ENCODE measurements at regions not wholly inside any gene's neighbourhood (a gene's known extent, or its start where the extent isn't known, plus 50 kb on each side); places are given as distances from the start of the nearest gene placed in this dataset.

DNA sequence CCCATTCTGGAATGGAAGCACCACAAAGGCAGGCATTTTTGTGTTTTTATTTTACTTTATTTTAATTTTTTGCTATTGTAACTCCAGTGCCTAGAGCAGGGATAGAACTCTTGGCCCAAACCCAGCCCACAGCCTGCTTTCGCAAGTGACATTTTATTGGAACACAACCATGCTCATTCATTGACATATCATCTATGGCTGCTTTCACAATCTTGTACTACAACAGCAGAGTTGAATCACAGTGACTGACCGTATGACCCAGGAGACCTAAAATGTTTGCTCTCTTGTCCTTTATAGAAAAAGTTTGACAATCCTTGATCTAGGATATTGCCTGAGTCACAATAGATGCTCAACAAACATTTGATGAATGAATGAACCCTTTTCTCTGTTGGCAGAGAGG, 83.9 kb upstream of the ATP1A1 start:
- H3K4me2 ChIP-seq (ENCODE audit: low read depth, low read length), result no peak overlapping the region
- H3K79me2 ChIP-seq (ENCODE audit: insufficient read depth, low read length), result no peaks in the 10 kb centered on the region
- in situ Hi-C loops (cut with HindIII; ENCODE audit: extremely low pct_ligation_motif_present, low pct_unique_long_range_greater_than_20kb), result no loop called here
- H3K9ac ChIP-seq (ENCODE audit: insufficient read depth, low read depth, low read length), result no peak overlapping the region
- ChIA-PET CTCF (ENCODE audit: low intra/inter-chr PET ratio, low total read pairs) (no interaction called here), POLR2A (no interaction called here)
- DNase-seq (ENCODE audit: low spot score) (peak; percentile 75), ATAC-seq (no peak), FAIRE-seq (no peak)
- 0% methylated on average over 2 of the region's 2 CpGs for WGBS (ENCODE audit: low lambda C conversion rate)
- no peak overlapping the region for H3K4me3 ChIP-seq (replicated peaks in 1 of 3; ENCODE audit: insufficient read depth in 1 of 3, low read depth in 2 of 3, low read length in 3 of 3)
- BruUV-seq (replicated peaks), result no TSS peak
- H3K36me3 ChIP-seq (replicated peaks in 1 of 2; ENCODE audit: control insufficient read depth in 1 of 2, insufficient read depth in 2 of 2, low read length in 2 of 2), result no peaks in the 10 kb centered on the region
- H3K27me3 ChIP-seq (ENCODE audit: control insufficient read depth in 1 of 2, insufficient read depth in 2 of 2, low read length in 2 of 2), result peaks cover 0 to 40% of the 10 kb centered on the region in 2 experiments; a peak in 4 of 5 replicates
- H3K27ac ChIP-seq (ENCODE audit: extremely low read length, insufficient read depth, low read length), result no peak overlapping the region
- peaks cover 80% of the 10 kb centered on the region for H3K4me1 ChIP-seq (ENCODE audit: insufficient read depth, low read length)
- no peaks in the 10 kb centered on the region for H3K9me3 ChIP-seq (ENCODE audit: low read length)
- intact Hi-C loops (cut with micrococcal nuclease; ENCODE audit: unreplicated experiment), result no loop called here
- no peak overlapping the region for H2AFZ ChIP-seq (ENCODE audit: low read length)
- H4K20me1 ChIP-seq (ENCODE audit: insufficient read depth, low read length), result no peaks in the 10 kb centered on the region
- peak; percentile 71 for TF ChIP-seq CEBPG (CRISPR knock-in tag; IDR thresholded peaks at IDR 0.05)
- 0 out of 2 replicates have a peak, but pooled peaks have one; percentile 49 for TF ChIP-seq HMG20B (CRISPR knock-in tag; conservative IDR thresholded peaks at IDR 0.05)
- TF ChIP-seq FOSL2 (CRISPR knock-in tag; IDR thresholded peaks at IDR 0.05), result peak; percentile 73
- TF ChIP-seq, protein P1, sequence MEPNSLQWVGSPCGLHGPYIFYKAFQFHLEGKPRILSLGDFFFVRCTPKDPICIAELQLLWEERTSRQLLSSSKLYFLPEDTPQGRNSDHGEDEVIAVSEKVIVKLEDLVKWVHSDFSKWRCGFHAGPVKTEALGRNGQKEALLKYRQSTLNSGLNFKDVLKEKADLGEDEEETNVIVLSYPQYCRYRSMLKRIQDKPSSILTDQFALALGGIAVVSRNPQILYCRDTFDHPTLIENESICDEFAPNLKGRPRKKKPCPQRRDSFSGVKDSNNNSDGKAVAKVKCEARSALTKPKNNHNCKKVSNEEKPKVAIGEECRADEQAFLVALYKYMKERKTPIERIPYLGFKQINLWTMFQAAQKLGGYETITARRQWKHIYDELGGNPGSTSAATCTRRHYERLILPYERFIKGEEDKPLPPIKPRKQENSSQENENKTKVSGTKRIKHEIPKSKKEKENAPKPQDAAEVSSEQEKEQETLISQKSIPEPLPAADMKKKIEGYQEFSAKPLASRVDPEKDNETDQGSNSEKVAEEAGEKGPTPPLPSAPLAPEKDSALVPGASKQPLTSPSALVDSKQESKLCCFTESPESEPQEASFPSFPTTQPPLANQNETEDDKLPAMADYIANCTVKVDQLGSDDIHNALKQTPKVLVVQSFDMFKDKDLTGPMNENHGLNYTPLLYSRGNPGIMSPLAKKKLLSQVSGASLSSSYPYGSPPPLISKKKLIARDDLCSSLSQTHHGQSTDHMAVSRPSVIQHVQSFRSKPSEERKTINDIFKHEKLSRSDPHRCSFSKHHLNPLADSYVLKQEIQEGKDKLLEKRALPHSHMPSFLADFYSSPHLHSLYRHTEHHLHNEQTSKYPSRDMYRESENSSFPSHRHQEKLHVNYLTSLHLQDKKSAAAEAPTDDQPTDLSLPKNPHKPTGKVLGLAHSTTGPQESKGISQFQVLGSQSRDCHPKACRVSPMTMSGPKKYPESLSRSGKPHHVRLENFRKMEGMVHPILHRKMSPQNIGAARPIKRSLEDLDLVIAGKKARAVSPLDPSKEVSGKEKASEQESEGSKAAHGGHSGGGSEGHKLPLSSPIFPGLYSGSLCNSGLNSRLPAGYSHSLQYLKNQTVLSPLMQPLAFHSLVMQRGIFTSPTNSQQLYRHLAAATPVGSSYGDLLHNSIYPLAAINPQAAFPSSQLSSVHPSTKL (CRISPR knock-in tag; IDR thresholded peaks at IDR 0.05), result peak; percentile 72
- TF ChIP-seq, protein P2, sequence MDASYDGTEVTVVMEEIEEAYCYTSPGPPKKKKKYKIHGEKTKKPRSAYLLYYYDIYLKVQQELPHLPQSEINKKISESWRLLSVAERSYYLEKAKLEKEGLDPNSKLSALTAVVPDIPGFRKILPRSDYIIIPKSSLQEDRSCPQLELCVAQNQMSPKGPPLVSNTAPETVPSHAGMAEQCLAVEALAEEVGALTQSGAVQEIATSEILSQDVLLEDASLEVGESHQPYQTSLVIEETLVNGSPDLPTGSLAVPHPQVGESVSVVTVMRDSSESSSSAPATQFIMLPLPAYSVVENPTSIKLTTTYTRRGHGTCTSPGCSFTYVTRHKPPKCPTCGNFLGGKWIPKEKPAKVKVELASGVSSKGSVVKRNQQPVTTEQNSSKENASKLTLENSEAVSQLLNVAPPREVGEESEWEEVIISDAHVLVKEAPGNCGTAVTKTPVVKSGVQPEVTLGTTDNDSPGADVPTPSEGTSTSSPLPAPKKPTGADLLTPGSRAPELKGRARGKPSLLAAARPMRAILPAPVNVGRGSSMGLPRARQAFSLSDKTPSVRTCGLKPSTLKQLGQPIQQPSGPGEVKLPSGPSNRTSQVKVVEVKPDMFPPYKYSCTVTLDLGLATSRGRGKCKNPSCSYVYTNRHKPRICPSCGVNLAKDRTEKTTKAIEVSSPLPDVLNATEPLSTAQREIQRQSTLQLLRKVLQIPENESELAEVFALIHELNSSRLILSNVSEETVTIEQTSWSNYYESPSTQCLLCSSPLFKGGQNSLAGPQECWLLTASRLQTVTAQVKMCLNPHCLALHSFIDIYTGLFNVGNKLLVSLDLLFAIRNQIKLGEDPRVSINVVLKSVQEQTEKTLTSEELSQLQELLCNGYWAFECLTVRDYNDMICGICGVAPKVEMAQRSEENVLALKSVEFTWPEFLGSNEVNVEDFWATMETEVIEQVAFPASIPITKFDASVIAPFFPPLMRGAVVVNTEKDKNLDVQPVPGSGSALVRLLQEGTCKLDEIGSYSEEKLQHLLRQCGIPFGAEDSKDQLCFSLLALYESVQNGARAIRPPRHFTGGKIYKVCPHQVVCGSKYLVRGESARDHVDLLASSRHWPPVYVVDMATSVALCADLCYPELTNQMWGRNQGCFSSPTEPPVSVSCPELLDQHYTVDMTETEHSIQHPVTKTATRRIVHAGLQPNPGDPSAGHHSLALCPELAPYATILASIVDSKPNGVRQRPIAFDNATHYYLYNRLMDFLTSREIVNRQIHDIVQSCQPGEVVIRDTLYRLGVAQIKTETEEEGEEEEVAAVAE (CRISPR knock-in tag; IDR thresholded peaks at IDR 0.05; ENCODE audit: borderline replicate concordance), result no peak
- TF ChIP-seq, protein P3, sequence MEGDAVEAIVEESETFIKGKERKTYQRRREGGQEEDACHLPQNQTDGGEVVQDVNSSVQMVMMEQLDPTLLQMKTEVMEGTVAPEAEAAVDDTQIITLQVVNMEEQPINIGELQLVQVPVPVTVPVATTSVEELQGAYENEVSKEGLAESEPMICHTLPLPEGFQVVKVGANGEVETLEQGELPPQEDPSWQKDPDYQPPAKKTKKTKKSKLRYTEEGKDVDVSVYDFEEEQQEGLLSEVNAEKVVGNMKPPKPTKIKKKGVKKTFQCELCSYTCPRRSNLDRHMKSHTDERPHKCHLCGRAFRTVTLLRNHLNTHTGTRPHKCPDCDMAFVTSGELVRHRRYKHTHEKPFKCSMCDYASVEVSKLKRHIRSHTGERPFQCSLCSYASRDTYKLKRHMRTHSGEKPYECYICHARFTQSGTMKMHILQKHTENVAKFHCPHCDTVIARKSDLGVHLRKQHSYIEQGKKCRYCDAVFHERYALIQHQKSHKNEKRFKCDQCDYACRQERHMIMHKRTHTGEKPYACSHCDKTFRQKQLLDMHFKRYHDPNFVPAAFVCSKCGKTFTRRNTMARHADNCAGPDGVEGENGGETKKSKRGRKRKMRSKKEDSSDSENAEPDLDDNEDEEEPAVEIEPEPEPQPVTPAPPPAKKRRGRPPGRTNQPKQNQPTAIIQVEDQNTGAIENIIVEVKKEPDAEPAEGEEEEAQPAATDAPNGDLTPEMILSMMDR (CRISPR knock-in tag; IDR thresholded peaks at IDR 0.05), result no peak
- TF ChIP-seq, protein P4, sequence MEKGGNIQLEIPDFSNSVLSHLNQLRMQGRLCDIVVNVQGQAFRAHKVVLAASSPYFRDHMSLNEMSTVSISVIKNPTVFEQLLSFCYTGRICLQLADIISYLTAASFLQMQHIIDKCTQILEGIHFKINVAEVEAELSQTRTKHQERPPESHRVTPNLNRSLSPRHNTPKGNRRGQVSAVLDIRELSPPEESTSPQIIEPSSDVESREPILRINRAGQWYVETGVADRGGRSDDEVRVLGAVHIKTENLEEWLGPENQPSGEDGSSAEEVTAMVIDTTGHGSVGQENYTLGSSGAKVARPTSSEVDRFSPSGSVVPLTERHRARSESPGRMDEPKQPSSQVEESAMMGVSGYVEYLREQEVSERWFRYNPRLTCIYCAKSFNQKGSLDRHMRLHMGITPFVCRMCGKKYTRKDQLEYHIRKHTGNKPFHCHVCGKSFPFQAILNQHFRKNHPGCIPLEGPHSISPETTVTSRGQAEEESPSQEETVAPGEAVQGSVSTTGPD (CRISPR knock-in tag; IDR thresholded peaks at IDR 0.05), result no peak
- no peak for TF ChIP-seq REXO4 (CRISPR knock-in tag; IDR thresholded peaks at IDR 0.05; ENCODE audit: borderline replicate concordance)
- TF ChIP-seq, protein P5, sequence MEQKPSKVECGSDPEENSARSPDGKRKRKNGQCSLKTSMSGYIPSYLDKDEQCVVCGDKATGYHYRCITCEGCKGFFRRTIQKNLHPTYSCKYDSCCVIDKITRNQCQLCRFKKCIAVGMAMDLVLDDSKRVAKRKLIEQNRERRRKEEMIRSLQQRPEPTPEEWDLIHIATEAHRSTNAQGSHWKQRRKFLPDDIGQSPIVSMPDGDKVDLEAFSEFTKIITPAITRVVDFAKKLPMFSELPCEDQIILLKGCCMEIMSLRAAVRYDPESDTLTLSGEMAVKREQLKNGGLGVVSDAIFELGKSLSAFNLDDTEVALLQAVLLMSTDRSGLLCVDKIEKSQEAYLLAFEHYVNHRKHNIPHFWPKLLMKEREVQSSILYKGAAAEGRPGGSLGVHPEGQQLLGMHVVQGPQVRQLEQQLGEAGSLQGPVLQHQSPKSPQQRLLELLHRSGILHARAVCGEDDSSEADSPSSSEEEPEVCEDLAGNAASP (CRISPR knock-in tag; IDR thresholded peaks at IDR 0.05; ENCODE audit: borderline replicate concordance), result 0 out of 2 replicates have a peak, but pooled peaks have one; percentile 17
- TF ChIP-seq SOX5 (CRISPR knock-in tag; IDR thresholded peaks at IDR 0.05; ENCODE audit: borderline replicate concordance), result peak; percentile 39; the same call in 1 of the 2 replicates
- TF ChIP-seq MTF1 (CRISPR knock-in tag; IDR thresholded peaks at IDR 0.05), result no peak
